Activated naive CD8-positive, alpha-beta T cell treated with anti-CD3 and anti-CD28 coated beads for 36 hours (primary cell): ENCODE measurements at regions not wholly inside any gene's neighbourhood (a gene's known extent, or its start where the extent isn't known, plus 50 kb on each side); places are given as distances from the start of the nearest gene placed in this dataset.

ENCODE experiments used
- DNase-seq: peaks from one replicate; pipeline ENCODE4 v3.0.0; 2021
- H3K27ac Mint-ChIP-seq: one replicate; pipeline ENCODE4 v1.8.0; 2022; ENCODE audit warnings: mild to moderate bottlenecking, moderate library complexity, mixed read lengths
- H3K27me3 Mint-ChIP-seq: one replicate; pipeline ENCODE4 v1.8.0; 2022; ENCODE audit warnings: mild to moderate bottlenecking, mixed read lengths
- H3K36me3 Mint-ChIP-seq: one replicate; pipeline ENCODE4 v1.8.0; 2021; ENCODE audit warnings: mild to moderate bottlenecking, mixed read lengths
- H3K4me1 Mint-ChIP-seq: one replicate; pipeline ENCODE4 v1.8.0; 2021; ENCODE audit warnings: mixed read lengths
- H3K4me3 Mint-ChIP-seq: one replicate; pipeline ENCODE4 v1.8.0; 2022; ENCODE audit warnings: mild to moderate bottlenecking, moderate library complexity, mixed read lengths
- H3K9me3 Mint-ChIP-seq: one replicate; pipeline ENCODE4 v1.8.0; 2022; ENCODE audit warnings: mixed read lengths

DNA sequence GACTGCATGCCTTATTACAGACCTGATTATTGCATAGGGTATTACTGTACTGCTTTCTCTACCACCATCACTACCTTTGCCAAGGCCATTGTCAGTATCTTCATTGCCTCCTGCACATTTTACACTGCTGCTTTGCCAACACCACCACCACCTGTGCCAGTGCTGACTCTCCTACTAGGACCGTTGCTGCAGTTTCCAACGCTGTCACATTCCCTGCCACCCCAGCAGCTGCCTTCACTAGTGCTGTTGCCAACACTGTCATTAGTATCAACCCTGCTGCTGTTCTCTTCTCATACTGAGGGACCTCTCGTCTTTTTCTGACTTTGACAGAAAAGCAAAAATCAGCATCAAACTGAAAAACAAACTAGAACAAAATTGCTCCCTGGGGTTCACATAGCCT is 394.9 kb upstream of the B3GALT2 start:
- H3K27me3 Mint-ChIP-seq, result no peaks in the 10 kb centered on the region
- peaks cover 4% of the 10 kb centered on the region for H3K36me3 Mint-ChIP-seq
- no peak overlapping the region for H3K27ac Mint-ChIP-seq
- no peak overlapping the region for H3K4me3 Mint-ChIP-seq
- no peak for DNase-seq
- H3K4me1 Mint-ChIP-seq, result no peaks in the 10 kb centered on the region
- H3K9me3 Mint-ChIP-seq, result peaks cover 2% of the 10 kb centered on the region

DNA sequence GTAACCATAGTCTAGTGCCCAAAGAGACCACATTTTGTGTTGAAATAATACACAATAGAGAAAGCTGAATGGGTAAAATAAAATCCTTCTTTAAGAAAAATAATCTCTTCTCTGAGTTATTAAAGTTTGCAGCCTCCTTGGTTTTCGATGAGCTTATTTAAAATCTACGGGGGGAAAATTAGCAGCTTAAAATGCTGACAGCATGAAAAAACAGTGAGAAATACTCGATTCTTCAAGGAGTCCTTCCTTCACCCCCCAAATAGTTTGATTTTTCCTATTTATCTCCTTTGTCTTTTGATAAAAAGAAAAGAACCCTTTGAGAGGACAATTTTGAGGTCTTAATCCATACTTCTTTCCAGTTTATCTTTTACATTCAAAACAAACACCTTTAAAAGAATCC is 394.0 kb upstream of the B3GALT2 start:
- Mint-ChIP-seq H3K27me3 (no peaks in the 10 kb centered on the region), H3K4me1 (no peaks in the 10 kb centered on the region), H3K4me3 (no peak overlapping the region), H3K36me3 (peaks cover 4% of the 10 kb centered on the region), H3K27ac (no peak overlapping the region), H3K9me3 (peaks cover 2% of the 10 kb centered on the region)
- DNase-seq, result no peak

DNA sequence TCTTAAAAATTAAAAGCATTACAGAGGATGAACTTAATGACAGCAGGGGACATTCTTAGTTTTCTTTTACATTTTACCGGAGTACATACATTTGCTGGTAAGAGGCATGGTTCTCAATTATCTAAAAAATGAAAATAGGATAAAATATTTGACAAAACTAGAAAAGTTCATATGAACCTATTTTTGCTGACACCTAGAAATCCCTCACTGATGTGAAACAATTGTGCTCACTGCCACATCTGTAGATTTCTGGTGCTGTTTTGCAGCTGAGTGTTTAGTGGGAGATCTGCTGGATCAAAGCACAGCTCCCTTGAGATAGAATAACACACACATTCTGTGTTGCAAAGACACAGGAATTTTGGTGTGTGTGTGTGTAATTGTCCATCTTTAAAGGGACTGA is 392.9 kb upstream of the B3GALT2 start:
- H3K4me1 Mint-ChIP-seq, result no peaks in the 10 kb centered on the region
- no peak for DNase-seq
- no peak overlapping the region for H3K27ac Mint-ChIP-seq
- no peaks in the 10 kb centered on the region for H3K27me3 Mint-ChIP-seq
- H3K36me3 Mint-ChIP-seq, result peaks cover 4% of the 10 kb centered on the region
- no peak overlapping the region for H3K4me3 Mint-ChIP-seq
- peaks cover 2% of the 10 kb centered on the region for H3K9me3 Mint-ChIP-seq

DNA sequence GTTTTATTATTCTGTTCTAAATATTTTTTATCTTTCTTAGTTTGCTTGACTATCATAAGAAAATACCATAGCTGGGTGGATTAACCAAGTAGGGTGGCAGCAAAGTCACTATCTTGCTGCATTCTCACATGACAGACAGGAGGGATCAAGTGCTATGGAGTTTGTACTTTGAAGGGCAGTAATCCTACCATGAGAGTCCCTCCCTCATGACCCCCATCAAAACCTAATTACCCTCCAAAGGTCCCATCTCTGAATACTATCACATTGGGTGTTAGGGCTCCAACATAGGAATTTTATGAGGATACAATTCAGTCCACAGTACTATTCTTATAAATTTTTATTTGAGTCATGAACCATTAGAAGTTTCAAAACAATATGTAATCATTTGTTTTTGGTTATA is 388.5 kb upstream of the B3GALT2 start:
- no peak overlapping the region for H3K4me3 Mint-ChIP-seq
- peaks cover 24% of the 10 kb centered on the region for H3K36me3 Mint-ChIP-seq
- H3K27me3 Mint-ChIP-seq, result no peaks in the 10 kb centered on the region
- no peak overlapping the region for H3K27ac Mint-ChIP-seq
- peaks cover 34% of the 10 kb centered on the region for H3K9me3 Mint-ChIP-seq
- DNase-seq, result no peak
- peaks cover 9% of the 10 kb centered on the region for H3K4me1 Mint-ChIP-seq

DNA sequence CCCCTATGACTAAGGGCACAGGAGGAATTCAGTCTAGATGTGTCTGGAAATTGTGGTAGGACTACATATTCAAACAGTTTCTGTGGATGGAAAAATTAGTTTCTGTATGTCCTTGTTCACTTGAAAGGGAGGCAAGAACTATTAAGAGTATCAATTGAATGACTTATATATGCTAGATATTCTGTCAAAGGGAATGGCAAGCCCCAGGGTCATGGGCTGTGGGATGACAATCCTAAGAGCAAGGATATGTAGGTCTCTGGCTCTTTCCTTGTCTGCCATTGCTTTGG is 383.5 kb upstream of the B3GALT2 start:
- H3K36me3 Mint-ChIP-seq, result peaks cover 43% of the 10 kb centered on the region
- H3K4me1 Mint-ChIP-seq, result peaks cover 31% of the 10 kb centered on the region
- H3K27me3 Mint-ChIP-seq, result no peaks in the 10 kb centered on the region
- peak overlapping the region; percentile 85 for H3K27ac Mint-ChIP-seq
- no peak overlapping the region for H3K4me3 Mint-ChIP-seq
- H3K9me3 Mint-ChIP-seq, result peaks cover 52% of the 10 kb centered on the region
- DNase-seq, result no peak

DNA sequence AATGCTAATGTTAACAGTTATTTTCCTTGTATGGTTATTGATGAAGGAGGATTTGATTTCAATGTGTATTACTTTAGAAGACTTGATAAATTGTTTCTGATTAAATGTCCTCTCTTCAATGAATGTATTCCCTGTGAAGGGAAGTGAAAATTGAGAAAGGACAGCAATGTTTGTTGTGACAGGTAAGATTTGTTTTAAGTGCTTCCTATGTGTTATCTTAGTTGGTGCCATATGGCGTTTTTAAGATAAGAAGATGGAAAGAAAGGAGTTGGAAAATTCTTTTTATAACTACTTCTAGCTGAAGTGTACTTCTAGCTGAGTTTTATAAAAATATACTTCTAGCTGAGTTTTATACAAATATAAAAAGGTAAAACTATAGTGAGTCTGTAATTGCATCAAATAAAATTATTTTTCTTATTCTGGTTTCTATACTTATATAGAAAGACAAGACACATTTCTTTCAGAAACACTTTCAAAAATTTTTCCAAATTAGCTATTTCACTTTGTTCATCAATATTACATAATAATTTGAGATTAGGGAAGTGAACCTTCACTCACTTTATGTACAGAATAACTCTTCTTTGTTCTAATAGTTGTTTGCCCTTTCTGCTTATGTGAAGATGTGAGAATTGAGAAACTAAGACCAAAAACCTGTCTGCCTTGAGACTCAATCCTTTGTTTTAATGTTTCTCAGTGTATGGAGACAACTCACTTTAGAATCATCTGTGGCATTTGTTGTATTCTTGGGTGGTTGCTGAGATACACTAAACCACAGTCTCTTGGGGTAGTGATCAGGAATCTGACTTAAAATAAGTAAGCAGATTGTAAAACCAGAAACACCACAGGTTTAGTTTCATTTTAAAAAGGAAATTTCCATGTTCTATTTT is 382.9 kb upstream of the B3GALT2 start:
- Mint-ChIP-seq H3K27ac (peak overlapping the region; percentile 85), H3K9me3 (peaks cover 51% of the 10 kb centered on the region), H3K36me3 (peaks cover 43% of the 10 kb centered on the region), H3K4me1 (peaks cover 31% of the 10 kb centered on the region), H3K4me3 (no peak overlapping the region), H3K27me3 (no peaks in the 10 kb centered on the region)
- peak; percentile 11 for DNase-seq

DNA sequence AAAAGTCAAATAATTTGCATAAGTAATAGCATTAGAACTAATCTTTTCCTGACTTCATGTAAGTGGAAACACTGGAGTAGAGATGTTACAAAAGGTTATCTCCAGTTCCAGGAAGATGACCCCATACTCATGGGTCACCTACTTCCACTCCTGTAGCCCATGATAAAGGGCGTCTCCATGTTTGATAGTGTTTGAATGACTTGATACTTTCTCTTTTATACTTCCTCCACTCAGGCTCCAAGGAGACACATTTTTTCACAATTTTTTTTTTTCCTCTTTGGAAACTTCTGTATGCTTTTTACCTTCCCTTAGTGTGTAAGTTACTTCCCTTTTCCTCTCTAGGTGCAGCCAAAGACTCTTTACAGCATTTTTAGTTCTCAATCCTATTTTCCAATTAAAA is 382.1 kb upstream of the B3GALT2 start:
- peak overlapping the region; percentile 78 for H3K27ac Mint-ChIP-seq
- H3K4me1 Mint-ChIP-seq, result peaks cover 31% of the 10 kb centered on the region
- H3K27me3 Mint-ChIP-seq, result no peaks in the 10 kb centered on the region
- H3K4me3 Mint-ChIP-seq, result peak overlapping the region; percentile 27
- no peak for DNase-seq
- peaks cover 43% of the 10 kb centered on the region for H3K9me3 Mint-ChIP-seq
- peaks cover 37% of the 10 kb centered on the region for H3K36me3 Mint-ChIP-seq

DNA sequence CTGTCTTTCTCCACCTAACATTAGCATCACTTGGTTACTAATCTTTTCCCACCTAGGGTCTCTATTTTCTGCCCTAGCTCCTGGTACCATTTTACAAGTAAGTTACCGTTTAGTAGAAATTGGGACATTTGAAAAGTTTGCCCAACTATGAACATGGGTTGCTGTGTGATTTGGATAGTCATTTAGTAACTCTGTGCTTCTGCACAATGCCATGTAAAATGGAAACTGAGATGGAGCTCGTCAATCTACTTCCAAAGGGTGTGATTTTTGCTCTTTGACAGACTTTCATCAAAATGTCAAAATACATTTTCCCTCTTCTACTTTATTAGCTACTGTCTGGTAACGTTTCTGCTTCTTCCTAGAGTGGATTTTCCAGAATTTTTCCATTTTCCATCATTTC is 381.5 kb upstream of the B3GALT2 start:
- DNase-seq, result no peak
- no peak overlapping the region for H3K4me3 Mint-ChIP-seq
- H3K36me3 Mint-ChIP-seq, result peaks cover 37% of the 10 kb centered on the region
- peak overlapping the region; percentile 32 for H3K27ac Mint-ChIP-seq
- H3K9me3 Mint-ChIP-seq, result peaks cover 43% of the 10 kb centered on the region
- H3K4me1 Mint-ChIP-seq, result peaks cover 31% of the 10 kb centered on the region
- no peaks in the 10 kb centered on the region for H3K27me3 Mint-ChIP-seq

DNA sequence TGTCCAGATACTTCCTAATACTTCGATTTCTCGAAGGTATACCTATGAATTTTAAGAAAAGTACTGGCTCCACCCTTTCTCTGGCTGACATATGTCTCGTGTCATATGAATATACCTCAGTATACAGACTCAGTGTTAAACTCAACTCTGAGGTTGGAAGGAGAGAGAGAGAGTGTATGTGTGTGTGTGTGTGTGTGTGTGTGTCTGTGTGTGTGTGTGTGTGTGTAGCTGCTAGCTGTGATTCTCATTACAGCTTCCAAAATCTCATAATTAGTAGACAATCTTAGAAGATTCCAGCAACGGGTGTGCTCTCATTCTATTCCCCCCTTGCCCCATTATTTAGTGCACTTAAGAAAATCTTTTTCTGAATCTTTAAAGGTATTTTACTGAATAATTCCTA is 380.3 kb upstream of the B3GALT2 start:
- DNase-seq, result no peak
- H3K9me3 Mint-ChIP-seq, result peaks cover 34% of the 10 kb centered on the region
- no peak overlapping the region for H3K27ac Mint-ChIP-seq
- no peak overlapping the region for H3K4me3 Mint-ChIP-seq
- peaks cover 31% of the 10 kb centered on the region for H3K4me1 Mint-ChIP-seq
- no peaks in the 10 kb centered on the region for H3K27me3 Mint-ChIP-seq
- peaks cover 33% of the 10 kb centered on the region for H3K36me3 Mint-ChIP-seq

DNA sequence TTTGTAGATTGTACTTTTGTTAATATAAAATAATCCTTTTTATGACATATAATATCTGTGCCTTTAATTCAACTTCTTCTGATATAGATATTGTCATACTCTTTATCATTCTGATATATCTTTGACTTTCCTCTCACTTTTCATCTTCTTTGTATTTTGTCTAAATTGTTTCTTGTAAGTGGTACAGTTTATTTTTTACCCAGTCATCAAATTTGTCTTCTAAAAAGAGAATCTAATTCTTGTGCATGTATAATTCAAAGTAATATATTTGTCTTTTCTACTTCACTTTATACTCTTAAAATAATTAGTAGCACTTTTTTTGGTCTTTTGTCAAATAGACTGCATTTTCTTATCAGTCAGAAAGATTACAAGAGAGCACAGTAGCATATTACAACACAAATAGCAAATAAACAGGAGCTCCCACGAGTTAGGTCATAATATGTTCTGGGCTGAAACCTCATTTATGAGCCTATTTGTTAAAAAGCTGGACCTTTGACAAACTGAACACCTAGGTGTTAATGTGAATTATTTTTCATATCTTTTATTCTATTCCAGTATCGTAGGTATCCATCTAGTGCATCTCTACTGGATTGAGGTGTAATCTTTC is 379.7 kb upstream of the B3GALT2 start:
- H3K27me3 Mint-ChIP-seq, result no peaks in the 10 kb centered on the region
- H3K27ac Mint-ChIP-seq, result no peak overlapping the region
- peaks cover 29% of the 10 kb centered on the region for H3K4me1 Mint-ChIP-seq
- H3K4me3 Mint-ChIP-seq, result no peak overlapping the region
- no peak for DNase-seq
- peaks cover 27% of the 10 kb centered on the region for H3K9me3 Mint-ChIP-seq
- H3K36me3 Mint-ChIP-seq, result peaks cover 27% of the 10 kb centered on the region

DNA sequence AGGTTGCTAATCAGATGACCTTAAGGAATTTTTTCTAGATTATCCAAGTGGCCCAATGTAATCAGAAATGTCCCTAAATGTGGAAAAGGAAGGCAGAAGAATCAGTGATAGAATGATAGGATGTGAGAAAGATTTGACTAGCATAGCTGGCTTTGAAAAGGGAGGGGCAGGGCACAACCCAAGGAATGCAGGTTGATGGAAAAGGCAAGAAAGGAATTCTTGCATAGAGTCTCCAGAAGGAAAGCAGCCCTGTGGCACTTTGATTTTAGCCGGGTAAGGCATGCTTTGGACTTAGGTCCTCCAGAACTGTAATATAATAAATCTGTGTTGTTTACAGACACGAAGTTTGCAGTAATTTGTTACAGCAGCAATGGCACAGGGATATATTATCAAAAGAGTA is 375.7 kb upstream of the B3GALT2 start:
- Mint-ChIP-seq H3K4me3 (no peak overlapping the region), H3K27ac (no peak overlapping the region), H3K9me3 (peaks cover 2% of the 10 kb centered on the region), H3K4me1 (peaks cover 21% of the 10 kb centered on the region), H3K36me3 (peaks cover 7% of the 10 kb centered on the region), H3K27me3 (no peaks in the 10 kb centered on the region)
- no peak for DNase-seq

DNA sequence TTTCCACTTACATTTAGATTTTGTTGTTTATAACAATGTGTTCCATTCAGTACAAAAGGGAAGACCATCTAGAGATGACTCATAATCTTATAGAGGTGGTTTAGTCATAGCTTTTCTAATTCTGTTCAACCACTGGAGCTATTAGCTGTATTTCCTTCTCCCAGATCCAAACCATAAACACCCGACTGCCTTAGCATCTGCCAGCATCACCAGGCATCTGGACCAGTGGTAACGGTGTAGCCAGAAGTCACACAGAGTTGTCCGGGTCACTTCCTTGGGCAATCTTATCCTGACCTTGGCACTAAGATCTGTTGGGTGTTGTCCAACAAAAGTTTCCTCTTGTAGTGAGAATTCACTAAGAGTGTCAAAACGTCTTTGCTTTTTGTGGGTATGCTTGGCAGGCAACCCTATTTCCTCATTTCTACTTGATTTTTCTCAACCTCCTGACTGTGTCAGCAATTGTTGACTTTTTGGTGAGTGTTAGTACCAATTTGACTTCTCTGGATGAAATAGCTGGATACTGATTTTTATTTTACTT is 372.1 kb upstream of the B3GALT2 start:
- peaks cover 18% of the 10 kb centered on the region for H3K4me1 Mint-ChIP-seq
- H3K27me3 Mint-ChIP-seq, result no peaks in the 10 kb centered on the region
- H3K4me3 Mint-ChIP-seq, result no peak overlapping the region
- H3K9me3 Mint-ChIP-seq, result peaks cover 4% of the 10 kb centered on the region
- peak; percentile 24 for DNase-seq
- H3K36me3 Mint-ChIP-seq, result peaks cover 8% of the 10 kb centered on the region
- peak overlapping the region; percentile 88 for H3K27ac Mint-ChIP-seq

DNA sequence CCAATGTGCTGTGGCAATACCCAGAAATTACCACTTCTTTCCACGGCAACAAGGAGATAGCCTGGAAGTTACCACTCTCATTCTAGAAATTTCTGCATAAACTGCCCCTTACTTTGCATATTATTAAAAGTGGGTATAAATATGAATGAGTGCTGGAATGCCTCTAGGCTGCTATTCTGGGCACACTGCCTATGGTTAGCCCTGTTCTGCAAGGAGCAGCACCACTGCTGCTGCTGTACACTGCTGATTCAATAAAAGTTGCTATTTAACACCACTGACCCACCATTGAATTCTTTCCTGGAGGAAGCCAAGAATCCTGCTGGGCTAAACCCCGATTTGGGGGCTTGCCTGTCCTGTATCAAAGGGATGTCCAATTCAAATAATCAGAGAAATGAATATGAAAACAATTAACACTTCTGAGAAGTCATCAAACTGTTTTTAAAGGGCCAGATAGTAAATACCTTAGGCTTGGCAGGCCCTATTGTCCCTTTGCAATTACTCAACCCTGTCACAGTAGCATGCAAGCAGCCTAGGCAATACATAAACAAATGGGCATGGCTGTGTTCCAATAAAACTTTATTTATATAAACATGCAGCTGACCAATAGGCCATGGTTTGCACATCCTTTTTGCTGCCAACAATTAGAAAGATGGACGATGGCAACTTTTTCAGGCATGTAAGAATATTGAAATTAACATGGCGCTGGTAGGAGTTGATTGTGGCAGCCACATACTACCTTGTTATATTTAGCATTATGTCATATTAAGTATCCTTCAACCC is 369.4 kb upstream of the B3GALT2 start:
- H3K36me3 Mint-ChIP-seq, result peaks cover 8% of the 10 kb centered on the region
- H3K27ac Mint-ChIP-seq, result no peak overlapping the region
- no peak overlapping the region for H3K4me3 Mint-ChIP-seq
- peaks cover 4% of the 10 kb centered on the region for H3K9me3 Mint-ChIP-seq
- DNase-seq, result no peak
- H3K4me1 Mint-ChIP-seq, result peaks cover 18% of the 10 kb centered on the region
- H3K27me3 Mint-ChIP-seq, result no peaks in the 10 kb centered on the region

DNA sequence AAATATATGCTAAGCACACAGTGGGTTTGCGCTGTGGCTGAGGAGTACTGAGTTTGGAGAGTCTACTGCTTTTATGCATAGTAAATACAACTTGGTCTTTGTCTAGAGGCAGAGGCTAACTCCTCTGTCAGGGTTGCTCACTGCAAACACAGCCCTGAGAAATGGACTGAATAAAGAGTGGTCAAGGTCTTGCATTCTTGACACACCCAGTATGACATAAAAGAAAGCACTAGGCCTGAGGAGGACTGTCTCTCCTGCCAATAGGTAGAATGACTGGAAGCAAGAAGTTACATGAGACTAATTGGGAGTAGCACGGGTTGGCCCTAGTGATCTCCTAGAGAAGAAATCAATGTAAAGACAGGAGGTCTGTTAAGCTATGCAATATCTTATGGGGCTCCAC is 367.2 kb upstream of the B3GALT2 start:
- Mint-ChIP-seq H3K27ac (no peak overlapping the region), H3K27me3 (no peaks in the 10 kb centered on the region), H3K9me3 (peaks cover 4% of the 10 kb centered on the region), H3K36me3 (peaks cover 3% of the 10 kb centered on the region), H3K4me1 (peaks cover 8% of the 10 kb centered on the region), H3K4me3 (no peak overlapping the region)
- no peak for DNase-seq

DNA sequence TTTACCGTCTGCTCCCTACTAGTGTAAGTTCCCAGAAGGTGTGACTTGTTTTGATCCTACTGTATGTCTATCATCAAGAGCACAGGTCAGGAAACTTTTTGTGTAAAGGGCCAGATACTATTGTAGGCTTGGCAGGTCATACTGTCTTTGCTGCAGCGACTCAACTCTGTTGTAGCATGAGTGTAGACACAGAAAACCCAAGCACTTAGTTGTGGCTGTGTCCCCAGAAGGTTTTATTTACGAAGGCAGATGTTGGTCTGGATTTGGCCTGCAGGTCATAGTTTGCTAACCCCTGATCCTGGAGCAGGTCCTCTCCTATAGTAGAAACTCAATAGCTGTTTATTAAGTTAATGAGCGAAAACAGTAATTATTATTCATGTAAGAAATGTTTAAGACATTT is 365.9 kb upstream of the B3GALT2 start:
- Mint-ChIP-seq H3K4me1 (peaks cover 3% of the 10 kb centered on the region), H3K4me3 (no peak overlapping the region), H3K27ac (no peak overlapping the region), H3K9me3 (peaks cover 4% of the 10 kb centered on the region), H3K36me3 (peaks cover 3% of the 10 kb centered on the region), H3K27me3 (no peaks in the 10 kb centered on the region)
- DNase-seq, result no peak
